Hepatocyte (in vitro differentiated cells): ENCODE measurements at regions not wholly inside any gene's neighbourhood (a gene's known extent, or its start where the extent isn't known, plus 50 kb on each side); places are given as distances from the start of the nearest gene placed in this dataset.

Experiments used
- DNase-seq: peaks from one replicate; pipeline ENCODE4 v3.0.0-alpha.2; 2016; ENCODE audit warnings: low spot score
- H2AFZ ChIP-seq: fragments of 200-600 bp; sonication (generic); 2 replicates; pipeline ENCODE4 v1.6.0; 2016; ENCODE audit warnings: antibody characterized with exemption, mild to moderate bottlenecking
- H3K27ac ChIP-seq: fragments of 200-600 bp; sonication (generic); 2 replicates; pipeline ENCODE4 v1.5.1; 2016; ENCODE audit warnings: mild to moderate bottlenecking
- H3K27me3 ChIP-seq: fragments of 200-600 bp; sonication (generic); 2 replicates; pipeline ENCODE4 v1.6.1; 2016
- H3K36me3 ChIP-seq: fragments of 200-600 bp; sonication (generic); replicated peaks from 2 replicates; pipeline ENCODE4 v1.5.1; 2016; ENCODE audit warnings: low read depth; ENCODE audit not compliant: insufficient read depth
- H3K4me1 ChIP-seq: fragments of 200-600 bp; sonication (generic); 2 replicates; pipeline ENCODE4 v1.5.1; 2016; ENCODE audit warnings: mild to moderate bottlenecking, moderate library complexity; ENCODE audit not compliant: insufficient read depth
- H3K4me2 ChIP-seq: fragments of 200-600 bp; sonication (generic); 2 replicates; pipeline ENCODE4 v1.6.0; 2016
- H3K4me3 ChIP-seq: fragments of 200-600 bp; sonication (generic); 2 replicates; pipeline ENCODE4 v1.5.1; 2016; ENCODE audit warnings: mild to moderate bottlenecking
- H3K79me2 ChIP-seq: fragments of 200-600 bp; sonication (generic); 2 replicates; pipeline ENCODE4 v1.6.0; 2017; ENCODE audit warnings: mild to moderate bottlenecking
- H3K9me2 ChIP-seq: fragments of 200-600 bp; sonication (generic); replicated peaks from 2 replicates; pipeline ENCODE4 v1.6.0; 2017; ENCODE audit warnings: mild to moderate bottlenecking; ENCODE audit not compliant: insufficient read depth
- H3K9me3 ChIP-seq: fragments of 200-600 bp; sonication (generic); 2 replicates; pipeline ENCODE4 v1.5.1; 2016; ENCODE audit warnings: low read depth, mild to moderate bottlenecking
- H4K20me1 ChIP-seq: fragments of 200-600 bp; sonication (generic); 2 replicates; pipeline ENCODE4 v1.6.0; 2016; ENCODE audit warnings: mild to moderate bottlenecking; ENCODE audit not compliant: insufficient read depth, poor library complexity, severe bottlenecking
- CTCF ChIP-seq: fragments of 200-600 bp; sonication (generic); IDR thresholded peaks from 2 replicates; pipeline ENCODE4 v1.5.1; 2016; ENCODE audit warnings: antibody characterized with exemption, mild to moderate bottlenecking; ENCODE audit not compliant: poor library complexity
- EZH2 ChIP-seq: fragments of 200-600 bp; sonication (generic); IDR thresholded peaks from 2 replicates; pipeline ENCODE4 v1.6.1; 2016; ENCODE audit warnings: antibody characterized with exemption, mild to moderate bottlenecking, borderline replicate concordance
- EZH2phosphoT487 ChIP-seq: fragments of 200-600 bp; sonication (generic); IDR thresholded peaks from one replicate; pipeline ENCODE4 v1.6.1; 2018; ENCODE audit warnings: antibody characterized with exemption, mild to moderate bottlenecking, low read depth, moderate library complexity; ENCODE audit not compliant: unreplicated experiment, severe bottlenecking
- WGBS: methylation state at CpG from one replicate; pipeline ENCODE4 v1.1.6; 2016; ENCODE audit warnings: low lambda C conversion rate; ENCODE audit errors: missing lambda C conversion rate; 5-methylcytosine and 5-hydroxymethylcytosine counted together

GRCh38 chr4:18934197-18934596 is 912.6 kb upstream of the LCORL start:
- H4K20me1 ChIP-seq = no peaks in the 10 kb centered on the region
- no peak overlapping the region for H2AFZ ChIP-seq
- H3K4me3 ChIP-seq = no peak overlapping the region
- H3K27ac ChIP-seq = no peak overlapping the region
- H3K27me3 ChIP-seq = no peaks in the 10 kb centered on the region
- H3K9me2 ChIP-seq = no peaks in the 10 kb centered on the region
- DNase-seq = no peak
- H3K4me2 ChIP-seq = no peak overlapping the region
- no peaks in the 10 kb centered on the region for H3K4me1 ChIP-seq
- H3K9me3 ChIP-seq = no peaks in the 10 kb centered on the region
- 78% methylated on average over 4 of the region's 4 CpGs for WGBS
- no peaks in the 10 kb centered on the region for H3K36me3 ChIP-seq
- no peaks in the 10 kb centered on the region for H3K79me2 ChIP-seq
- peak; percentile 10 for TF ChIP-seq CTCF
- TF ChIP-seq EZH2 = no peak
- TF ChIP-seq EZH2phosphoT487 = no peak

- no peak overlapping the region for H3K4me2 ChIP-seq
- 45% methylated on average over 1 of the region's 1 CpG for WGBS
- no peaks in the 10 kb centered on the region for H3K4me1 ChIP-seq
Measured at GRCh38 chr4:18932730-18933339, 911.3 kb upstream of the LCORL start.

GRCh38 chr4:18931643-18932377 is 910.3 kb upstream of the LCORL start:
- Histone ChIP-seq H3K4me1 (no peaks in the 10 kb centered on the region), H3K9me2 (no peaks in the 10 kb centered on the region), H3K9me3 (no peaks in the 10 kb centered on the region), H2AFZ (no peak overlapping the region), H3K4me2 (no peak overlapping the region), H3K79me2 (no peaks in the 10 kb centered on the region), H3K27ac (no peak overlapping the region), H3K27me3 (no peaks in the 10 kb centered on the region), H4K20me1 (no peaks in the 10 kb centered on the region), H3K4me3 (no peak overlapping the region), H3K36me3 (no peaks in the 10 kb centered on the region)
- WGBS = 97% methylated on average over 1 of the region's 1 CpG
- TF ChIP-seq CTCF (no peak), EZH2phosphoT487 (no peak), EZH2 (no peak)
- DNase-seq = no peak

More at GRCh38 chr4:18932730-18933339, 911.3 kb upstream of the LCORL start:
- H3K27me3 ChIP-seq = no peaks in the 10 kb centered on the region
- no peak overlapping the region for H3K4me3 ChIP-seq
- H3K79me2 ChIP-seq = no peaks in the 10 kb centered on the region
- H3K9me3 ChIP-seq = no peaks in the 10 kb centered on the region
- TF ChIP-seq EZH2 (no peak), CTCF (no peak), EZH2phosphoT487 (no peak)
- DNase-seq = no peak
- H3K9me2 ChIP-seq = no peaks in the 10 kb centered on the region
- no peak overlapping the region for H3K27ac ChIP-seq
- H2AFZ ChIP-seq = no peak overlapping the region
- no peaks in the 10 kb centered on the region for H3K36me3 ChIP-seq
- no peaks in the 10 kb centered on the region for H4K20me1 ChIP-seq
